Jurkat, Clone E6-1 (cell line): ENCODE measurements at regions not wholly inside any gene's neighbourhood (a gene's known extent, or its start where the extent isn't known, plus 50 kb on each side); places are given as distances from the start of the nearest gene placed in this dataset.

Source experiments
- DNase-seq: peaks from one replicate; pipeline ENCODE4 v3.0.0-alpha.2; 2011; ENCODE audit warnings: low read depth, low spot score
- H3K4me3 ChIP-seq: 2 replicates; pipeline ENCODE4 v1.5.1; 2011; ENCODE audit warnings: mild to moderate bottlenecking, low read length, control low read depth, moderate library complexity

DNA sequence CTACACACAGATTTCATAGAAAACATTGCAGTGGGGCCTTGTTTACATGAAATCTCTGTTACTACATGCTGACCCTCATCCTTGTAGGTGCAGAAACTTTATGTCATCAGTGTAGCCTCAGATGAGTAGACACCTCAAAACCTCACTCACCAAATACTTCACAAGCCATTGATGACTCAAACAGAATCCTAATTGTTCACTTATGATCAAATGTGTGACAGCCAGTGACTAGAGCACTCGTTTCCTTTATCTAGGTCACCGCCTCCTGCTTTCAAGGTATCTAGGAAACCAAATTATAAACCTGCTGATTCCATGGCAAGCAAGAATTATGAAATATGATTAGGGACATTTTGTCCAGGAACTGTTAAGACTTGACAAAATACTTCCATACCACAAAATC lies 255.8 kb upstream of the GPRIN3 start:
- DNase-seq = no peak

GRCh38 chr4:89562746-89563145 lies 255.1 kb upstream of the GPRIN3 start:
- no peak overlapping the region for H3K4me3 ChIP-seq
- no peak for DNase-seq

More for the DNA sequence above, 255.8 kb upstream of the GPRIN3 start:
- no peak overlapping the region for H3K4me3 ChIP-seq

DNA sequence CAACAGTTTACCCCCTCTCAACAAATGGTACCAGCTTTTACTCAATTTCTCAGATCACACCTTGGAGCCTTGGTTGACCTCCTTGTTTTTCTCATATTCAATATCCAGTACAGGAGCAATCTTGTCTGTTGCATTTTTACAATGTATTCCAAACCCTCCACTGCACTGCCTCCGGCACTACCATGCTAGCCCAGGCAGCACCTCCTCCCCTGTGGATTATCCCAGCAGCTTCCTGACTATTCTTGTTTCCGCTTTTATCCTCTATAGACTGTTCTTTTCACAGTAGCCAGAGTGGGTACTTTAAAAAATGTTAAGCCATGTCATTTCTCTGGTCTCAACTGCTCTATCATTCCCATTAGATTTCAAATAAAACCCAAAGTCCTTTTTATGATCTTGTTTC lies 253.4 kb upstream of the GPRIN3 start:
- DNase-seq = no peak
- H3K4me3 ChIP-seq = no peak overlapping the region

GRCh38 chr4:89558147-89558546 lies 250.5 kb upstream of the GPRIN3 start:
- H3K4me3 ChIP-seq = no peak overlapping the region
- DNase-seq = no peak

DNA sequence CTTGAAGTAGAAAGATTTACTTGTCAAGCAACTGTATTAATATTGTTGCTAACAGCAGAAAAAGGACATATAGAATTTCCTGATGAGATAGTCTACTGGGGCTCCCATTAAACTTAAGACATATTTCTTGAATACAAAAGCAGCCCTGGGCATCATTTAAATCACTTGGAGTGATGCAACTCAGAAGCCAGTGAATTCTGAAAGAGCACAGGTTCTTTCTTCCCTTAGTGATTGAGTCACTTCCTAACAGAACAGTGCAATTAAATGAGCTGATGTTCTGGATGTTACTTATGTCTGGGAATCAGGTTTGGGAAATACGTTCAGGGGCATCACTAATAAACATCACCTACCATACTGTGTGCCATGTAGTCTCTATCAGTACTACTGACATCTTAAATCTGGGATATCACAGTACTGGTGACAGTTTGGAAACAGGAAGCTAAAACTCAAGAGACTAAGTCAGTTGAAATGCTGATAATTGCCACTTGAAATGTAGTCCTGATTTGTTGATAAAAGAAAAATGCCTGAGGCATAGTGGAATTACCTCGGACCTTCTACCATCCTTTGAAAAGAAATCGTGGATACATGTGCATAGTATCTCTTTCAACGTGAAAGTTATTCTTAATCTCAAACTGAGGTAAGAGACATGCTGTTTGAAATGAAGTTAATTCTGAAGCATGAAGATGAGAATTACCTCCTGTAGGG lies 249.2 kb upstream of the GPRIN3 start:
- DNase-seq = no peak
- H3K4me3 ChIP-seq = no peak overlapping the region

GRCh38 chr4:89551191-89551590 lies 243.6 kb upstream of the GPRIN3 start:
- DNase-seq = no peak
- no peak overlapping the region for H3K4me3 ChIP-seq

DNA sequence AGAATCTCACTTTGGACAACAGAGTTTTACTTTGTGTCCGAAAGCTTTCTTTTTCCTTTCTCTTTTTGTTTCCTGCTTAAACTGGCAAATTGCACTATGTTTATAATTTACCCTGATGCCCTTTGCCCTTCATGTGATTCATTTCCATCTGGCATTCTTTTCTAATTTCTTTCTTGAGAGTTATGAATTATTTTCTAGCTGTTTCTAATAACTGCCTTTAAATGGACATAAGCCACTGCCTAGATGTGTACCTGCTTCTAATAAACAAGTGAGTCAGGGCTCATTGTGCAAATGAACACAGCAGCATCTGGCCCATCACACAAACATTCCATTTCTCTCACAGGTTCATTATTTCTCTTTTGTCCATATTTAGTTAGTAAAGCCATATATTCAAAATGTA lies 242.3 kb upstream of the GPRIN3 start:
- H3K4me3 ChIP-seq = no peak overlapping the region
- no peak for DNase-seq

DNA sequence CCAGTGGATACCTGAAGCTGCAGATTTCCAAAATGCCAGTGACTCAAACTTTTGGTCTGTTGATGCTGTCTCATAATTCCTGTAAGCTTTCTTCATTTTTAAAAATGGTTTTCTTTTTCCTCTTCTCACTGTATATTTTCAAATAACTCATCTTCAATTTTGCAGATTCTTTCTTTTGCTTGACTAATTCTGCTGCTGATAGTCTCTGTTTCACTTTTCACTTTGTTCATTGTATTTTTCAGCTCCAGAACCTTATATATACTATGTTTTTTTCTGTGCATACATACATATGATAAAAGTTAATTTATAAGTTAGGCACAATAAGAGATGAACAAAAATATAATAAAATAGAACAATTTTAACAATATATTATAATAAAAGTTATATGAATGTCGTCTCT lies 237.7 kb upstream of the GPRIN3 start:
- no peak for DNase-seq
- H3K4me3 ChIP-seq = no peak overlapping the region

DNA sequence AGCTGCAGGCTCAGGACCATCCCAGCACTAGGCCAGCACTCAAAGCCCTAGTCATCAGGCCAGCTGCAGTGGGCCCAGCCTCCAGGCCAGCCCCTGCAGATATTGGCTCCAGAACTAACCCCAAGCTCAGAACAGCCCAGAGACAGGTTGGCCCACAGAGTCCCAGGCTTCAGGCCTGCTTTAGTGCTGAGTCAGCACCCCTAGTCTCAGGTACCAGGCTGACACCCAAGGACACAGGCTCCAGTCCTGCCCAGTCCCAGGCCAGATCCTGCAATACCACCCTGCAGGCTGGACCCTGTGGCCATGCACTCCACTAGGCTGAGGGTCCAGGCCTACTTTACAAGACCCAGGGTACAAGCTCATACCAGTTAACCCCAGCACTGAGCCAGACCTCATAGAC lies 234.4 kb upstream of the GPRIN3 start:
- DNase-seq = no peak

DNA sequence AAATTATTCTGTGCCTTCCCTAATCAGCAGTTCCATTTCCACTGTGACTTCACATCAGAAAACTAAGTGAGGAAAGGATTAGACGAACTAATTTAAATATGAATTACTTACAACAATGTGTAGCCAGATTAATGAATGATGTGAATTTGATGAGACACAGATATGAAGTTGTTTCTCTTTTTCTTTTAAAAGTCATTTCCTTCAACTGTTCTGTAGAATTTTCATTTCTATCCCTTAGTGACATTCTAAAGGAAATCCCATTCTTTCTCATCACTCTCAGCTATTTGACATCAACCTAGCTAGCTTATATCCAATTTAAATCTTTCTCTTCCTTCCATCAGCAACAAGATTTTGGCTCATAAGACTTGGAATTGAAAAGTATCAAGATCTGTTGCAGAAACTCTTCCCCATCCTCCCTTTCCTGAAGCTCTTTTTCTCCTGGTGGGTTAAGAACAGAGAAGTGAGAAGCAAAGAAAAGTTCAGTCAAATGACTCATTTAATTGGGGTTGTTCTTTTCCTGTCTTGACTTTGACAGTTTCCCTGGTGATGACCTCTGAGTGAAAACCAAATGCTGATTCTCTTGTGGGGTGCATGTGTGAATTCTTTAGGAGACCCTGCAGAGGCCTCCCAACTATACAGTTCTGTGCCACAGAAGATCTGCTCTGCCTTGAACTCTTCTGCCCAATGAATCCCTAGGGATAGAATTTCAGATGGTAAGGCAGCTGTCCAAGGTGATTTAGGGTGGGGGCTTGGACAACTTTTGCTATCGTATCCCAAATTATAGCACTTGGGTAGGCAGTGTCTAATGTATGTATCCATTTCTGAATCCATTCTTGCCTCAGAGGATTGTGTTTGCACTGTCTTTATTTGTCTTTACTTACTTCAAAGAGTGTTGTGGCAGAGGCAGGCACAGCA lies 232.5 kb upstream of the GPRIN3 start:
- no peak for DNase-seq
- H3K4me3 ChIP-seq = no peak overlapping the region

More for the DNA sequence above, 234.4 kb upstream of the GPRIN3 start:
- H3K4me3 ChIP-seq = no peak overlapping the region

GRCh38 chr4:89539374-89539773 lies 231.8 kb upstream of the GPRIN3 start:
- DNase-seq = no peak
- no peak overlapping the region for H3K4me3 ChIP-seq

DNA sequence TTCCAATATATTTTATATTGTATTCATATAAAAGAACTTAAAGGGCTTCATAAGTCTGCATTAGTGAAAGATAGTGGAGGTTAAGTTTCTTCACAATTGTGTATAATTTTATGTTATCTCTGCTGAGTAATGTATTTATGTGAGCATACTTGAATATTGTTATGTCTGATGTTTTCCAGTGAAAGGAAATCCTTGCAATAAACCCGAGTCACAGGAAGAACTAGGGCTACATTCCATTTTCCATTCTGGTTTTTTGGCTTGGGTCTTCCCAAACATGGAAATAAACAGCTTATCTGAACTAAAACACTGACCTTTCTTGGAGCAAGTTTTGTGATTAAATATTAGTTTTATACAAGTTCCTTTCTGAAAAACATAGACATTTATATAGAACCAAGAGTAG lies 231.3 kb upstream of the GPRIN3 start:
- DNase-seq = no peak
- no peak overlapping the region for H3K4me3 ChIP-seq

DNA sequence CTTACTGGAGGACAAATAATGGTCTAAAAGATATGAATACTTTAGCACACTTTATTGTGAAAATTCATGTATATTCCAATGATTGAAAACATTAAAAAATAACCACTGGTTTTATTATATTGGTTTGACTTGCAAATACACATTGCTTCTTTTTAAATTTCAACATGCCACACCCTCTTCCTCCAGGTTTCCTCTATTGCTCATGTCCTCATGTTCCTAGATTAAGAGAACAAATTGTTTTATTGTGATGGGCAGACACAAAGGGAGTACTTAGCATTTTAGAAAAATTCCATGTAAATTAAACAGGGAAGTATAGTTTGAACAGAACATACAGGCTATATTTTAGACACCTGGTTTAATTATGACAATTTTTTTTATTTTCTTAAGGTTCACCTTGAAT lies 230.6 kb upstream of the GPRIN3 start:
- no peak for DNase-seq
- no peak overlapping the region for H3K4me3 ChIP-seq

- H3K4me3 ChIP-seq = no peak overlapping the region
- DNase-seq = no peak
Observed at GRCh38 chr4:89537281-89537680, 229.7 kb upstream of the GPRIN3 start.

GRCh38 chr4:89535251-89535650 lies 227.7 kb upstream of the GPRIN3 start:
- DNase-seq = no peak
- no peak overlapping the region for H3K4me3 ChIP-seq

- H3K4me3 ChIP-seq = no peak overlapping the region
- no peak for DNase-seq
Observed at GRCh38 chr4:89534356-89534755, 226.8 kb upstream of the GPRIN3 start.

GRCh38 chr4:89531932-89532640 lies 224.5 kb upstream of the GPRIN3 start:
- no peak for DNase-seq
- no peak overlapping the region for H3K4me3 ChIP-seq

DNA sequence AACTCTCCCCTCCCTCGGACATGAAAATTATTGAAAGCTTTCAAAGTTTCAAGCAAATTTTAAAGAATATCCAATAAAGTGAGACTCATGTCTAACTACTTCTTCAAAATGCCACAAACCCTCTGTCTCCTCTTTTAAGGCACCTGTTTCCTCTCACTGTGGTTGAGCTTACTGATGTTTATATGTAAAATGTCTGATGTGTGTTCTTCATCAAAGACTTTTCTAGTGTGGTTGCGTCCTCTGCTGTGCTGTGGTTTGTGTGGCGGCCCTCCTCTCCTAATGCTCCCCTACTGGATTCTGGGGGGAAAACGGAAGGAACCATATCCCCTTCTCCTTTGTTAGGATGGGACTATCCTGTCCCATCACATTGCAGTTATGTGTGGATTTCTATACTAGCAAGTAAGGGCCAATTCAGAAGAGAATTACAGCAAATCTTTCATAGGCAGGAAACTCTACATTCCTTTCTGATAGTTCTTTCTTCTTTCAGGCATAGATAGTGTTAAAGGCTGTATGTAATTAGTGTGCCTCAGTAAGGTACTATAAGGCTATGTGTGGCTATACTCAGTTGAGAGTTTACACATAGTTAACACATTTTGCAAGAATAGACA lies 221.0 kb upstream of the GPRIN3 start:
- peak; percentile 88 for DNase-seq
- H3K4me3 ChIP-seq = no peak overlapping the region

DNA sequence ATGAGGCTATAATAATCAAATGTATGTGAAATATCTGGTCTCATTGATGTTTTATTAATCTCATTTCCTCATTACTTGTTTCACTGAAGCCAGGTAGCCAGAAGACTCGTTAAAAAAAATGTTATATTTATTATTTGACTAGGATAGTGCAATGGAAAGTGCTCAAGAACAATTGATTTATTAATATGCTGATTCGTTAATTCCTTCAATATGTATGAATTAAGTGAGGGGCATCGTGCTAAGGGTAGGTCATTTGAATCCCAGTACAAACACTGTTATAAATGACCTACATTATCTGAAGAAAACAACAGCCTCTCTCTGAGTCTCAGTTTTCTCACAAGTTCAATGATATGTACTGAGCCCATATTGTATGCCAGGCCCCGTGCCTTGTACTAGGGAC lies 214.2 kb upstream of the GPRIN3 start:
- no peak overlapping the region for H3K4me3 ChIP-seq
- DNase-seq = no peak
